Epithelial cell of proximal tubule (primary cell): ENCODE measurements at regions not wholly inside any gene's neighbourhood (a gene's known extent, or its start where the extent isn't known, plus 50 kb on each side); places are given as distances from the start of the nearest gene placed in this dataset.

Experiments used
- DNase-seq: peaks from one replicate; pipeline ENCODE4 v3.0.0-alpha.2; 2011; ENCODE audit warnings: low read depth
- H3K4me3 ChIP-seq: 2 replicates; pipeline ENCODE4 v1.5.1; 2011; ENCODE audit warnings: low read depth, mild to moderate bottlenecking, low read length
- CTCF ChIP-seq: conservative IDR thresholded peaks from 2 replicates; pipeline ENCODE4 v1.5.1; 2012; ENCODE audit warnings: low read depth, mild to moderate bottlenecking, low read length

DNA sequence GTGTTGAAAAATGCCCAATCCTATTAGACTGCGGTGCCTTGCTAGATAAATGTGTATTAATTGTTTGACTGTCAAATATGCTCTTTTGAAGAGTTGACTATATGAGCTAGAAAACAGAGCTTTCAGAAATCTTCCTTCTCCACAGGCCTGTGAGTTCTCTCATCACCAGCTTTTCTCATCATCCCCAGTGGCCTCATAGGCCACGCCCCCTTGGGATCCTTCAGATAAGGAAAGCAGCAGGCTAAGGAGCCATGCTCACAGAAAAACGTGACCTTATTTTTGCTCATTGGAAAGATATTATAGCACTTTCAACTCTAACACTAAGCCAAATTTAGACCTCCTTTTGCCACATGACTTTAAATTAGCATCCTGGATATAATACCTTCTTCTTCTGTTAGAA, 514.4 kb upstream of the ARRDC4 start:
- DNase-seq, result no peak

GRCh38 chr15:97456521-97457202, 503.8 kb upstream of the ARRDC4 start:
- no peak overlapping the region for H3K4me3 ChIP-seq
- DNase-seq, result no peak
- no peak for TF ChIP-seq CTCF

More for the DNA sequence above, 514.4 kb upstream of the ARRDC4 start:
- no peak for TF ChIP-seq CTCF
- no peak overlapping the region for H3K4me3 ChIP-seq

DNA sequence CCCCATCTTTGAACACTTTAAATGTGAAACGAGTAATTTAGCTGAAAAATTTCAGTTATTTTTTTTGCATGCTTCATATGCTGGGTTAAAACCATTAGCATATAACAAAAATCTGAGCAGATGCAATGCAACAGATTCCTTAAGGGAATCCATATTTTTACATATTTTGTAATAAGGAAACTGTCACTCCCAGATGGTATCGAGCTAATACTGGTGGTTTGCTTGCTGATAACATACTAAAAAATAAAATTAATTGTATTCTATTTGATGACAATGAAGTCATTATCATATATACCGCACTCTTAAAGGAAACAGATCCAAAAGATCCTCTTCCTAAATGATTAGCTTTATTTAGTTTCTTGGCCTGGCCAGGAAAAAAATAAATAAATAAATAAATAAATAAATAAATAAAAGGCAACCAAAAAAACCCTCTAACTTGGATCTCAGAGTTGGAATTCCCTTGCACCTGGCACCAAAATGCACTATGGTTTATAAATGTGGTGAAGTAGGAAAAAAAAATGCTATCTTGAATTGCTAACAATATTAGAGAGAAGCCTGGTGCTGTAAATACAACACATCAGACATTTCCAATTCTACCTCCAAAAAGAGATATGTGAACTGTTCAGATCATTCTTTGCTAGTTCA, 503.2 kb upstream of the ARRDC4 start:
- no peak for DNase-seq
- no peak overlapping the region for H3K4me3 ChIP-seq
- TF ChIP-seq CTCF, result no peak

DNA sequence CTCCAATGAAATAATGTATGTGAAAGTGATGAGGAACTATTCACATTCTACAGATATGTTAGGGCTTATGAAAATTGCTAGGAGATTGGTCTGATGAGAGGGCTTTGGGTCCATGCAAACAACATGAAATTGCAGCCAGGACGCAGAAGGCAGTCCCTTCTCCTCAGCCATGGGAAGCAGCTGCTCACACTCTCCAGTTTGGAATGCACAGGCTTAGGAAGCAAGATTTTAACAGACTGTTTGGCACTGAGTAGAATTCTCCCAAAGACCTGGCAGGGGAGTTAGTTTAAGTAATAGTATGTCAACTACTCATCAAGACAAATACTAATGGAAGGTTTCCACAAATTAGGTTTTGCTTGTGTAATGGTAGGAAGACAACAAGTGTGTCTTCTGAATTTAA, 500.7 kb upstream of the ARRDC4 start:
- no peak for DNase-seq
- TF ChIP-seq CTCF, result no peak
- H3K4me3 ChIP-seq, result no peak overlapping the region

DNA sequence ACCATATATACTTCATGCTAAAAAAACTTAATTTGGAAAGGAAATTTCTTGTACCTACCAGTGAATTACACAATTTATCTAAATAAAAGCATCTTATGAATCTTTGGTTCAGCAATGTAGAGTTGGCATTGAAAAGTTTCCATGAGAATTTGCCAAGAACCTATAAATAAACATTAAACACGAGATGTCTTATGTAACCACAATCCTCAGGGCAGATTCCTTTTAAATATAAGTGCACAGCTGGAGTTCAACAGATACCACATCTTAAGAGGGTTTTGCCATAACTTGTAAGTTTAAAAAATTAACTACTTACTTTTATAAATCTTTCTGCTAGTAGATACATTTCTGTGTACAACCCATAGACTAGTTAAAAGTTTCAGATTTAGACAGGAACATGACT, 499.3 kb upstream of the ARRDC4 start:
- DNase-seq, result no peak
- H3K4me3 ChIP-seq, result no peak overlapping the region
- TF ChIP-seq CTCF, result no peak

DNA sequence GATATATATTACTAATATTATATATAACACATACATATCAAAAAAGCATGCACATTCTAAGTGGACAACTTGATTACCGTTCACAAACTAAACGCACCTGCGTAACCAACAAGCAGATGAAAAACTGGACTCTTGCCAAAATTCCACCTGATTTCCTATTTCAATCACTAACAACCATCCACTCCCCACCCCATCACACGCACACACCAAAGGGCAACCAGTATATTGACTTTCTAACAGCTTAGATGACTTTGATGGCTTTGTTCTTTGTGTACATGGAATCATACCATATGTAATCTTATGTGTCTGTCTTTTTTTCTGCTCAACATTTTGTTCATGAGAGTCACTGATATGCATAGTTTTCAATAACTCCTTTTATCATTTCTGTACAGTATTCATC, 496.8 kb upstream of the ARRDC4 start:
- DNase-seq, result no peak
- H3K4me3 ChIP-seq, result no peak overlapping the region
- no peak for TF ChIP-seq CTCF

DNA sequence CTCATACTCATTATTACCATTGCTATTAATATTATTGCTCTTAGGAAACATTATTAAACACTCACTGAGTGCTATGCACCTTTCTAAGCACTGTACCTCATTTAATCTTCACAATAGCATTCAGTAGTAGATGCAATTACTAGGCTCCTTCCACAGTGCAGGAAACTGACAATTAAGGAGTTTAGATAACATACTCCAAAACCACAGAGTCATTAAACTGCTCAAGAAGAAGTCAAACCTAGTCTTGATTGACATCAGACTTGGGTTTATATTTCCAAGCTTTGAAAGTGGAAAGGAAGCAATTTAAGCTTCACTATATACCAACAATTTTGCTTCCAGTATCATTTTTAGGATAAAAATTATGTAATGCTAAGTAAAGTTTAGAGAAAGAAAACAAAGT, 490.1 kb upstream of the ARRDC4 start:
- DNase-seq, result no peak
- TF ChIP-seq CTCF, result no peak
- H3K4me3 ChIP-seq, result no peak overlapping the region
